ENCODE measurements at regions not wholly inside any gene's neighbourhood (a gene's known extent, or its start where the extent isn't known, plus 50 kb on each side); places are given as distances from the start of the nearest gene placed in this dataset.
"Not testable (repeated sequence)": the region's sequence is repeated elsewhere in the genome, so short reads cannot be mapped to it uniquely, and the experiment has no call there.

DNA sequence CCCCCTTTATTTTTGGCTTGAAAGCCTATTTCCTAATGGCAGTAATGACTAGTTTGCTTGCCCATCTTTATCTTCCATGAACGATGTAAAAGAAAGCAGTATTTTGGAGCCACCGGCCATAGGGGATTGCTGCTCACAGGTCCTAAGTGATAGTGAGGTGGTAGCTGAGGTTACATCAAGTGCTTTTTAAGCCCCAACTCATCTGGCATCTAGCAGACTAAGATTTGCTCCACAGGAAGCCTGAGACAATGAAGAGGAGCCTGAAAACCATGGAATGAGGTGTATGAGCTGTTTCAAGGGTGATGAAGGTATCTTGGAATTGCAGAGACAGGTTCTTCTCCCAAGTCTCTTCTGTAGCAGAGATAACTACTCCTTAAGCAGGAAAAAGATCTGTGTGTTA is 496.3 kb downstream of the XPNPEP1 start:
- in situ Hi-C loops (cut with HindIII; ENCODE audit: low sequenced_read_pairs) = no loop called here

DNA sequence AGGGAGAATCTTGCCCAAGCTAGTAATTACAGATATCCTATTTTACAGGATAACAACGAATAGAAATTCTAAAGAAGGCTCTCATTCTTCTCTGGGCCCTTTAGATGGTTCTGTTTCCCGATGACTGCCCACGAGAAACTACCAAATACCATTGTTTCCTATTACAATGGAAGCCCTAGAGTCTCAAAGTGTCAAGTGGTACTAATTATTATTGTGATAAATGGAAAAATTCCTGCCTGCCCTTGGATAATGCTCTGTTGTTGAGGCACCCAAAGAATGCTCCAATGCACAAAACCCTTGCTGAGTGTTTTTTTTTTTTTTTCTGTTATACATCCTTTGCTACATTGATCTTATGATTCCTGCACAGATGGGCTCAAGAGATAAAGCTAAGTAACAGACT is 504.5 kb downstream of the XPNPEP1 start:
- in situ Hi-C loops (cut with HindIII; ENCODE audit: low sequenced_read_pairs) = no loop called here

DNA sequence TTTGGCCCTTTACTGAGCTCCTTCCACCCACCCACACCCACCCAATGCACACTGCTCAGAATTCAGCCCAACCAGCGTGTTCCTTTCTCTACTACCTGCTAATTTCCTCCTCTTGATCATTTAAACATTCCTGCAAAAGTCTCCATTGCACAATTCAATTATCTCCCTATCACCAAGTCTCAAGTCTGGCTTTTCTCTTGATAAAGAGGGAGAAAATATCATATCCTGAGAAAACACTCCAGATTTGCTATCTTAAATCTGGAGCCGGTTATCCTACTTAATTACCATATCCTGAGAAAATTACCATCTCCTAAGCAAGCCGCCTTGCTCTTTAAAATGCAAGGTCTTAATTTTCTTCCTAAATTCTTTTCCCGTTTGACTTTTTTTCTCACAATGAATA is 505.5 kb downstream of the XPNPEP1 start:
- in situ Hi-C loops (cut with HindIII; ENCODE audit: low sequenced_read_pairs) = no loop called here

DNA sequence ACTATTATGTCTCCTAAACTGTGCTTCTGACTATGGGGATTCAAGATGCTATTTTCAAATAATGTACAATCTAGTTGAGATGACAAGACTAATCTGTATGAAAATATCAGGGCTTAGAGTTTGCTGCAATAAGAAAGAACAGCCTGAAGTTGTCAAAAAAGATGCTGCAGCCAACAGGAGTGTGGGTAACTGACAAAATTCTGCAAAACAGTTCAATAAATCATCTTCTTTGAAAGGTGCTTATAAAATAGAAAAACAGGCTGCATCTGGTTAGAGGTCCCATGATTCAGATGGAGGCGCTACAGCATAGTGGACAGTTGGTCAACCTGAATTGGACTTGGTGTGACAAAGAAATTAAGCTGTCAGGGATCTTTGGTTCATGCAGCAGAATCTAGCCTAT is 511.0 kb downstream of the XPNPEP1 start:
- in situ Hi-C loops (cut with HindIII; ENCODE audit: low sequenced_read_pairs) = no loop called here

DNA sequence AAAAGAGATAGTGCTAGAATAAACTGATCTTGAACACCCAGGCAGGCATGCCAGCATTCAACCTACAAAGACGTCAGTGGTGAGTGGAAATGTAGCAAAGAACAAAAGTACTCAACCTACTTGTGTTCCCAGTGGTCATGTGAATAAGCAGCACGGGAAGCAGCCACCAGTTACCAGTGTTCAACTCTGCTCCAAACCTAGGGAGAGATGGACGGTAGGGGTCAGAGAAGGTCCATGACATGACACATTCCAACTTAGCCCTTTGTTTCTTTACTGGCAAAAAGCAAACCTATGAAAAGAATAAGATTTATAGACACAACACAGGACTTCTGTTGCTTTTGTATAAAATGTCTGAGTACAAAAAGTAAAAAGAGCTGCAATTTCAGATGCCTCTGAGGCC is 511.4 kb downstream of the XPNPEP1 start:
- in situ Hi-C loops (cut with HindIII; ENCODE audit: low sequenced_read_pairs) = no loop called here

DNA sequence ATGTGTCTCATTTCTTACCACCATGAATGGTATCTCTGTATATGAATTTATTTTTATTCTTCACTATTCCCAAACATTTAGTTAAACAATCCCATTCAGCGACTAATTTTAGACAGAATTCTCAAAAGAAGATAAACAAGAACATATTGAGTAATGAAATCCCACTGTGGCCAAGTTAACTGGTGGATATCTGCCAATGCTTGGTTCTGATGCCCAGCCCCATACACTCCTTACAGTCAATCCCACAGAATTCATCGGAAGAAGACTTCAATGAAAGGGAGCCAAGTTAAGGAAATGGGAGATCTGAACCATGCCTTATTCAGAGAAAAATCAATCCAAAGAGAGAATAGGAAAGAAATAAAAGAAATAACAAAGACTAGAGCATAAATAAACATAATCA is 518.0 kb downstream of the XPNPEP1 start:
- in situ Hi-C loops (cut with HindIII; ENCODE audit: low sequenced_read_pairs) = loop anchor here (5.0 kb wide), 1 partner anchor 47 kb away; no protein-coding TSS in a partner anchor

DNA sequence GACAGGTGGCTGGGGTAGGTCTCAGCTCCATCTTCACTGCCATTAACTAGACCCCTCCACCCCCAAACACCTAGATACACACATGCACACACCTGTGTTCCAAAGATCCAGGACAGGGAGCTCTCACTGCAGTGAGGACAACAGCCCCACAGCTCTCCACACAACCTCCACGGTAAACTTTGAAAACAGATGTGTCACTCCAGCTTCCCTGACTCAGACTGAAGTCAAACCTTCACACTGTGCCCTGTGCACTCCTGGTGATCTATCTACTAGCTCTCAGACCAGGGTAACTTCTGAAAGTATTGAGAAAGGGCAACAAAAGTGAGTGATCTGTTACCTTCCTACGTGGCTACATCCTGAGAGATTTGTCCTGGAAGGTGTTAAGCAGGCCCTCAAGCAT is 519.8 kb downstream of the XPNPEP1 start:
- in situ Hi-C loops (cut with HindIII; ENCODE audit: low sequenced_read_pairs) = no loop called here

DNA sequence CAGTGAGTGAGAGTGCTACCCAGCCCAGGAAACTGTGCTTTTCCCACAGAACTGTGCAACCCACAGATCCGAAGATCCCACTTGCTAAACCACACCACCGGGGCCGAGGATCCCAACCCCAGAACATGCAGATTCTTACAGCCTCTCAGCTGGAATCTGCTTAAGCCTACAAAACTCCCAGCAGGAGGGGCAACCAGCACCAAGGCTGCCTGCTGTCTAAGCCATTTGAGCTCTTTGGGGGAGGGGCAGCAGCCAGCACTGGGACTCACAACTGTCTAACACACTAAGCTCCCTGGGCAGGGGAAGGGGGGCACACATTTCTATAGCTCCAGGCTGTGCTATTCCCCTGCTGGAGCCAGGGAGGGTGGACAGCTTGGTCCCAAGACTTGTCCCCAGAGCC is 529.9 kb downstream of the XPNPEP1 start:
- in situ Hi-C loops (cut with HindIII; ENCODE audit: low sequenced_read_pairs) = no loop called here

DNA sequence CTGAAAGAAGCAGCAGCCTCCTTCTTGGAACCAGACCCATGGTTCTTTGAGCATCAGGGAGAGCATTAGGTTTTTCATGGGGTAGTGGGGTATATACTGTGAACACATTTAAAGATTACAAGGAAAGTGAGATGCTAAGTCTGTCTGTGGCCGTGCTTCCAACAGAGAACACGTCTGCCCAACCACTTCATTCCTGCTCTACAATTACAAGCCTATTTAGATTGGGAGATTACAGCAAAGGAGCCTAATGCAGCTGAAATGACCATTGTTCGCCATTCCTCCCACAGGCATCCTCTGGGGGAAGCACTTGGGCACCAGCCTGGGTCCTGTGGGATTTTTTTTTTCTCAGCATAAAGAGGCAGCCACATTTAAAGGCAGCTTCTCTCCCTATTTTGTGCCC is 536.4 kb downstream of the XPNPEP1 start:
- in situ Hi-C loops (cut with HindIII; ENCODE audit: low sequenced_read_pairs) = no loop called here

DNA sequence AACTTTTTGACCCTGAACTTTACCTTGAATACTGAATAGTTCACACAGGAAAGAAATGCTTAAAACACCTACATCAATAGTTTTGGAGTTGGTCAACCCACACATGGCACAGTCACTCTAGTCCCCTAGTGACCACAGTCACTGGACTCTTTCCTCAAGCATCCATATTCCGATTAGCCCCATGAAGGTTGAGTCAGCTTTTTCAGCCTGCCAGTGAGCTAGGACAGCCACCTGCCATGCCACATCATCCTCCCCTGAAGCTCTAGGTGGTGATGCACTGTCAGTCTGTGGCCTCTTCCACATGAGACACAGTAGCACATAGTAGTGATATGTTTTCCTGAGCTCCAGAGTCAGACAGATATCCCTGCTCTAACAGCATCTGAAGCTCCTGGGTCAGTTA is 537.2 kb downstream of the XPNPEP1 start:
- in situ Hi-C loops (cut with HindIII; ENCODE audit: low sequenced_read_pairs) = no loop called here

DNA sequence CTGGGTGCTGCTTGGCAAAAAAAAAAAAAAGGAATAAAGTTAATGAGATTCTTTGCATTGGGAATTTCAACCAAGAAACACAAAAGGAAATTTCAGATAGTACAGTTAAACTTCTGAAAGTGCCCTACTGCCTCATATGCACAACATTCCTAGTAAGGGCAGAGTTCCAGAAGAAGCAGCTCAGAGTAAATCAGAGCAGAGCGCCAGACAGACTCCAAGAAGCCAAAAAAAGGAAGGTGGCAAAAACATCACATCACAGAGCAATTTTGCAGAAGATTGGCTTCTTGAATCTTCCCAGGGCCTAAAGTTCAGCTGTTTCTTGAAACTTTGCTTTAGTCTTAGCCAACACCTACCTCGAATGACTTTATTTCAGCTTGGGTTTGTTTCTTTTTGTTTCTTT is 544.1 kb downstream of the XPNPEP1 start:
- in situ Hi-C loops (cut with HindIII; ENCODE audit: low sequenced_read_pairs) = no loop called here

DNA sequence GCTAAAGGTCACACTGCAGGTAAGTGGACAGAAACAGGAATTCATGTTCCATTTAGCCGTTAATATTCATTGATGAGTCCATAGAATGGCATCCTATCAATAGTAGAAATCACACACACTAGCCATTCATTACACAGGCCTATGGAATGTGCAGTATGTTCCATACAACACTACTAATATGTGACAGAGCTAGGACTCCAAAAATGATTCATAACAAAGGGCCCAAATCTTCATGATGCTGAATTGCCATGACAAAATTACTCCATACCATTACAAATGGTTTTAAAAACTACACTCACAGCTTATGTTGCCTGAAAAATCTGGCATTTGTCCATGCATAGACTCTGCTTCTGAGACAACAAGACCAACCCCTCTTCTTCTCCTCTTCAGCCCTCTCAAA is 549.1 kb downstream of the XPNPEP1 start:
- in situ Hi-C loops (cut with HindIII; ENCODE audit: low sequenced_read_pairs) = no loop called here

DNA sequence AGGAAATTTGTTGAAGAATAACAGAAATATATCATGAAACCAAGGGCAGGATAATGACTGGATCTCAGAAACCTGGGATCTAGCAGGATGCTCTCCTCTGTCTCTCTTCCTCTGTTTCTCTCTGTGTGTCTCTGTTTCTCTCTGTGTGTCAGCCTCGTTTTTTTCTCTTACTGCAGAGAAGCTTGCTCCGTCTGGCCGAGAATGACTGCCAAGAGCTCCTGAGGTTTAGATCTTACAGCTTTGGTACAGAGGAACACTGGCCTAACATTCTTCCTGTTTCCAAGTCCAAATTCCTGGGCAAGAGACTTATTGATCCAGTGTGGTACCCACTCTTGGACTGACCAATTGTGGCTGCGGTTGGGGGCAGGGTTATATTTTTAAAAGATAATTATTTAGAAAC is 564.0 kb downstream of the XPNPEP1 start:
- in situ Hi-C loops (cut with HindIII; ENCODE audit: low sequenced_read_pairs) = no loop called here

DNA sequence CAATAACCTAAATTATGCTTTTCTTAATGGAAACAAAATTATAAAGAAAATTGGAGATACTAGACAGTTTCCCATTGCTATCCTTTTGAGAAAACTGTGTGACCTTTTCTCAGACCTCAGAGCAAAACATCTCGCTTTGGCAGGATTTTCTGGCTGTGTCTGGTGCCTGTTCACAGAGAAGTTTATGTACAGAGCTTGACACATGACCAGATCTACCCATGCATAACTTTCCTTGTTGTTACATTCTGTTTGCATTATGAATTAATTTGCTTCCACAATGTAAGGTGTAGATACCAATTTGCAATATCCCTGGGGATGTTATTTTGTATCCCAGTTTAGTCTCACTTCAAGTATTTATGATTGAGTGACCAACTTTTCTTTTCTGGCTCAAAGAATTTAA is 565.0 kb downstream of the XPNPEP1 start:
- in situ Hi-C loops (cut with HindIII; ENCODE audit: low sequenced_read_pairs) = no loop called here

DNA sequence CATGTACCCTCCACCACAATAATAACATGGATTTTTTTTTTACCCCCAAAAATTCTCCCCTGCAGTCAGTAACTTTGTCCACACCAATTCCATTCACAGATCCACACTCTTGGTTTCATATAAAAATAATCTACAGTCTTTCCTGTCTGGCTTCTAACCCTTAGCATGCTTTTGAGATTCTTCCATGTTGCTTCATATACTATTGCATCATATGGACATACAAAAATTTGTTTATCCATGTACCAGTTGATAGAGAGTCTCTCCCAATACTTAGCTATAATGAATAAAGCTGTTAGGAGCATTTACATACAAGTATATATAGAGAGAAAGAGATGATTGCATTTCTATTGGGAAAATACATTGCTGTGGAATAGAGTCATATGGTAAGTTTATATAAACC is 575.0 kb downstream of the XPNPEP1 start:
- in situ Hi-C loops (cut with HindIII; ENCODE audit: low sequenced_read_pairs) = no loop called here

DNA sequence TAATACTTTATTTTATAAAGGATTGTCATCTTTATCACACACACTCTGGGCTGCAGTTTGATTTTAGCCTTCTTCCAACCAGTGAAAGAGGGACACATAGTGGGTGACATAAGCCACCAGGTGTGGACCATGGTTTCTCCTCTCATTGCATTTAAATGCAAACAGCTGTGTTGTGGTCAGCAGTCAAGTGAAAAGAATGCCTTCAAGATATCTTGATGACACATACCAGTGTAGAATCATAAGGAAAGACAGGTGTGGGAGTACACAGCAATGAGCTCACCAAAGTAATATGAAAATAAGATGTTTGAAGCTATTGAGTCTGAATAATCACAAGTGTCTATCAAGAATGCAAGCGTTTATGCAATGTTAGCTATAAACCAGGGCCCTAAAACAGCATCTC is 580.0 kb downstream of the XPNPEP1 start:
- in situ Hi-C loops (cut with HindIII; ENCODE audit: low sequenced_read_pairs) = no loop called here

DNA sequence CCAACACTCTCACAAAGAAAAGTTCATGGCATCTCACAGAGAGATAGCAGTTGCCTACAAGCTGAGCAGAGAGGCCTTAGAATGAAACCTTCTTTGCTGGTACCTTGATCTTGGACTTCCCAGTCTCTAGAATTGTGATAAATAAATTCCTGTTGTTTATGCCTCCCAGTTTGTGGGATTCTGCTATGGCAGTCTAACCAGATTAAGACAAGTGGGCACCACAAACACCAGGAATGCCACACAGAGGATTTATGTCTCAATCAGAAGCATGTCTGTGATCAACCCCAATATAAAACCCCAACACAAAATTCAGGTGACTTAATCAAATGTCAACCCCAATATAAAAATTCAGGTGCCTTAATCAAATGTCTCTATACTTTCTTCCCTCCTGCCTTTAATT is 581.3 kb downstream of the XPNPEP1 start:
- in situ Hi-C loops (cut with HindIII; ENCODE audit: low sequenced_read_pairs) = no loop called here

DNA sequence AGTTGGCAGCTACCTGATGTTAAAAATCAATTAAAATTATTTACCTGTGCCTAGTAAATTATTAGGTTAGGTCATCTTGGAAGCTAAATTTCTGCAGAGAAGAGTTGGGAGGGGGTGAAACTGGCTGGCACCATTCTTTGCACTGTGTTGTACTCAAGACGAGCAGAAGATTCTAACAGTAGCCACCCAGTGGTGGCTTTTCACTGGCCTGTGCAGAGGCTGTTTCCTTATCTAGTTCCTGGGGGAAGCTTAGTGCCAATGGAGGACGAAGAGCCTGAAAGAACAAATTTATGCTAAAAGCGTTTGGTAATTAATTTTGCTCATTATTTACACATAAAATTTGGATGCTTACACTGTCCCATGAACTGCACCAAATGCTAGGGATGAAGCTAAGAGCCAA is 595.3 kb downstream of the XPNPEP1 start:
- in situ Hi-C loops (cut with HindIII; ENCODE audit: low sequenced_read_pairs) = loop anchor here (5.0 kb wide), 1 partner anchor 171 kb away; no protein-coding TSS in a partner anchor

DNA sequence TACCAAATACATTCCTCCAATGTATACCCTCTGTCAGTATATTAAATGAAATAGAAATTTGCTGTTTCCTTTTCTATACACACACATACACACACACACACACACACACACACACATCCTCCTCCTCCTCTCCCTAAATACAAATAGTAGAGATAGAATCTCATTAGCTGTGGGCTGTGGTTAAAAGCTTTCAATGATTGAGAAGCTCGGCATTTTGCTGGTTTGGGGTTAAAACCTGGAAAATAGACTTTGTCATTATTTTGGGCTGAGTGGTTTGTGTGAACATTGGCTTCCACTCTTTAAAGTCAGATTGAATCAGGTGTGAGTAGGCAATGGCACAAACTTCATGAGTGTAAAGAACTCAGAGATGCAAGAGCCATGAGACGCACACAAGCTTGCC is 596.0 kb downstream of the XPNPEP1 start:
- in situ Hi-C loops (cut with HindIII; ENCODE audit: low sequenced_read_pairs) = loop anchor here (5.0 kb wide), 1 partner anchor 170 kb away; no protein-coding TSS in a partner anchor

DNA sequence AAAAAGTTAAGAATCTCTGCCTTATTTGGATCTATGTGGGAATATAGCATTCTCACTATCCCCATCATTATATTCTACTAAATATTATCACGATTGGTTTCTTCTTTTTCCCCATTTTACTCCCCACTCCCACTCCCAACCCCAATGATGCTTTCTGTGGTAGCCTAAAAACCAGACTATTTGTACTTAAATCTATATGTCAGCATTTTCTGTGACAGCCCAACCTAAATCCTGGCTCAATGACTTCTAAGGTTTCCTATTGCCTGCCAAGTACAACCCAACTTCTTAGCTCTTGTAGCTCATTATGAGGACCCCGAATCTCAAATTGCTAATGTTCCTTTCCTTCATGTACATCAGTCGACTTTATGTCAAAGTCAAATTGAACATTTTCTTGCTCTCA is 598.6 kb downstream of the XPNPEP1 start:
- in situ Hi-C loops (cut with HindIII; ENCODE audit: low sequenced_read_pairs) = loop anchor here (5.0 kb wide), 1 partner anchor 167 kb away; no protein-coding TSS in a partner anchor

DNA sequence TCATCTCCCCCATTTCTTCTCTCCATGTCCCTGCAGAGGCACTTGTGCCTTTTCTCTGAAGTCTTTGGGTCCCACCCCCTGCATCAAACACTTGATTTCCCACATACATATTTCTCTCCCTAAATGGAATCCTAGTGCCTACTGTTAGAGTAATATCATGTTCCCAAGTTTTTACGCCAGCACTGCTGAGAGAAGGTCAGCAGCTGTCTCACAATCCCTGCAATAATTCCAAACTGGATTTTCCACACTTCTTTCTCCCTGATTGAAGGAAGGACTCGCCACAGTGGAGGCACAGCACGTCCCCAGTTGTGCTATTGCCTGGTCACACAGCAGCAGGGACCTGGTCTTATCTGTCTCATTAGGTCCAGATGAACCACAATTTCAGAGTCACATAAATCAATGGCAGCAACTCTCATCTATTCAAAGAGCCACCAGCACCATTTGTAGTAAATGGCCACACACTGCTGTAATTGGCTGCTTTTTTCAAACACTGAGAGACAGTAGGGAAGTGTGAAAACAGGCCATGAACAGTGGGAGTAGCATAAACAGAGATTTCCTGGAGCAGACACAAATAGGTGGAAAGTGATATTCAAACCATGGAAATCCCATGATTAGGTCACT is 605.5 kb downstream of the XPNPEP1 start:
- in situ Hi-C loops (cut with HindIII; ENCODE audit: low sequenced_read_pairs) = no loop called here

DNA sequence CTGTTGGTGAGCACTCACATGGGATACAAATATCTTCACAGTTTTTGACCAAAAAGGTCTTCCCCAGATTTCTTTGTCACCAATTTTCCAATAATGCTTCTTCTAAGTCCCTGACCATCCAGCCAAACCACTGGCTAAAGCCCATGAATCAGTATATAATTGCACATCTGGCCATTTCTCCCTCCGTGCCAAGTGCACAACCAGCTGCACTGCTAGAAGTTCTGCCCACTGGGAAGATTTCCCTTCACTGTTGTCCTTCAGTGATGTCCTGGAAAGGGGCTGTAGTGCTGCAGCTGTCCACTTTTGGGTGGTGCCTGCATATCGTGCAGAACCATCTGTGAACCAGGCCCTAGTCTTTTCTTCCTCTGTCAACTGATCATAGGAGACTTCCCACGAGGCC is 609.3 kb downstream of the XPNPEP1 start:
- in situ Hi-C loops (cut with HindIII; ENCODE audit: low sequenced_read_pairs) = not testable (repeated sequence)

DNA sequence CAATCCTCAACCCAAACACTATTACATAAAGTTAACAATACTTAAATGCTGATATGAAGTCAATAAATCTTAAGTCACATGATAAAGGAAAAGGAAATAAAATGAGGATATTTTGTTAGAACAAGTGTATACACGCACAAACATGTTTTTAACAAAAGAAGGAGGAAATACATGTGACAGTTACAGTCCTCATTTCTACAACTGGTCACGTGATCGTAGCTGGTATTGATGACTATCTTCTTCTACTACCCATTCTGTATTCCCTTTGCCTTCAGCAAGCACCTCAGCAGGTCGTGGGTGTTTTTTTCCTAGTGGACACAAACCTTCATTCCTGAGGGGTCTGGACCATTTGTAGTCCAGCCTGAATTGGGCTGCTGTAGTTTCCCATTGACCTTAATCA is 610.8 kb downstream of the XPNPEP1 start:
- in situ Hi-C loops (cut with HindIII; ENCODE audit: low sequenced_read_pairs) = not testable (repeated sequence)

All from endothelial cell of hepatic sinusoid (primary cell).